Right lobe of liver (tissue), 6 donors: ENCODE measurements at regions not wholly inside any gene's neighbourhood (a gene's known extent, or its start where the extent isn't known, plus 50 kb on each side); places are given as distances from the start of the nearest gene placed in this dataset.

Experiments used
- ATAC-seq, 4 donors: fragments of 200-7000 bp; cut with Tn5 transposase; one replicate each; pipeline ENCODE4 v1.9.1; 2020; ENCODE audit warnings: mild to moderate bottlenecking in 4 of 4, moderate library complexity in 4 of 4
- DNase-seq, 3 donors: peaks; one replicate each; pipeline ENCODE4 v3.0.0-alpha.2; 2020
- H3K27ac ChIP-seq, 3 donors: fragments of 200-600 bp; one replicate each; pipeline ENCODE4 v1.8.0; 2022
- H3K27me3 ChIP-seq, 2 donors: fragments of 200-600 bp; one replicate each; pipeline ENCODE4 v1.8.0; 2022
- H3K36me3 ChIP-seq, 4 donors: fragments of 200-600 bp; sonication (generic) in 1 of 4; one replicate each; pipeline versions ENCODE4 v1.5.1 to v1.8.0; 2017 to 2022; ENCODE audit warnings: control low read depth in 1 of 4
- H3K4me1 ChIP-seq, 4 donors: fragments of 200-600 bp; sonication (generic) in 1 of 4; one replicate each; pipeline versions ENCODE4 v1.5.1 to v1.8.0; 2017 to 2022; ENCODE audit warnings: control low read depth in 1 of 4
- H3K4me3 ChIP-seq, 3 donors: fragments of 200-600 bp; one replicate each; pipeline ENCODE4 v1.8.0; 2022
- H3K9me3 ChIP-seq, 4 donors: fragments of 200-600 bp; sonication (generic) in 1 of 4; one replicate each; pipeline versions ENCODE4 v1.5.1 to v1.8.0; 2017 to 2022; ENCODE audit warnings: control low read depth in 1 of 4
- POLR2A ChIP-seq: fragments of 450-650 bp; IDR thresholded peaks from one replicate; pipeline ENCODE4 v1.6.1; 2017; ENCODE audit warnings: antibody characterized with exemption, mild to moderate bottlenecking
- WGBS: methylation state at CpG from one replicate; pipeline ENCODE4 v1.1.6; 2018; ENCODE audit warnings: low coverage, low lambda C conversion rate; ENCODE audit not compliant: insufficient coverage; ENCODE audit errors: missing lambda C conversion rate; 5-methylcytosine and 5-hydroxymethylcytosine counted together
- intact Hi-C, 2 donors: fragments of 100-400 bp; cut with DNase I; formaldehyde crosslinking; loops; one replicate each; pipeline versions ENCODE4 v1.11.2 to v1.14.1; 2022
- TF ChIP-seq, protein P1 (sequence below), 4 donors: fragments of 200-600 bp in 3 of 4; fragments of 450-650 bp in 1 of 4; IDR thresholded peaks; one replicate each; pipeline versions ENCODE4 v1.5.1 to v1.8.0; 2016 to 2022; ENCODE audit warnings: antibody characterized with exemption in 4 of 4, mild to moderate bottlenecking in 2 of 4
- donor health status: DM: no; HTN: yes; CAD: no.
- donor health status: DM: no; HTN: no; CAD: no.
- donor health status: DM: no; HTN: no; CAD: no.
- donor health status: DM: no; HTN: yes; CAD: no.
- donor health status: DM: no; HTN: yes; CAD: no.

DNA sequence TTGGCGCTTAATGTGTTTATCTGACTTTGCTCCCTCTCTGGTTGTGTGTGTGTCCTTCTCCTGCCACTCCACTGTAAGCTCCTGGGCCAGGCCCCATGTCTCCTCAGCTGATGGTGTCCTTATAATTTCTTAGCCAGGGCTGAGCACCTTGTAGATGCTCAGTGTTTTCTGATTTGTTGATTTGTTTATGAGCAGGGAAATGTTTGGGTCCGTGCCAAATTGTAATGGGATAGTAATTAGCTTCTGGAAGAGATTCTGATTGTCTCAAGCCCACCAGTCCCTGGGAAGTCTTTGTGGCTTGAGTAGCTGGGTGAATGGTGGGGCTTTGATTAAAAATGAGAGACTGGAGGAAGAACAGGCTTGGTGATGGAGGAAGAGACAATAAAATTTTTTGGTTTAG lies 270.5 kb downstream of the MYCN start:
- intact Hi-C loops: no loop called here
- Histone ChIP-seq H3K9me3 (no peaks in the 10 kb centered on the region), H3K36me3 (no peaks in the 10 kb centered on the region), H3K27me3 (no peaks in the 10 kb centered on the region), H3K27ac (no peak overlapping the region), H3K4me3 (no peak overlapping the region), H3K4me1 (no peaks in the 10 kb centered on the region)
- DNase-seq: no peak
- WGBS: 47% methylated on average over 2 of the region's 2 CpGs
- ATAC-seq: no peak
- TF ChIP-seq, protein P1, sequence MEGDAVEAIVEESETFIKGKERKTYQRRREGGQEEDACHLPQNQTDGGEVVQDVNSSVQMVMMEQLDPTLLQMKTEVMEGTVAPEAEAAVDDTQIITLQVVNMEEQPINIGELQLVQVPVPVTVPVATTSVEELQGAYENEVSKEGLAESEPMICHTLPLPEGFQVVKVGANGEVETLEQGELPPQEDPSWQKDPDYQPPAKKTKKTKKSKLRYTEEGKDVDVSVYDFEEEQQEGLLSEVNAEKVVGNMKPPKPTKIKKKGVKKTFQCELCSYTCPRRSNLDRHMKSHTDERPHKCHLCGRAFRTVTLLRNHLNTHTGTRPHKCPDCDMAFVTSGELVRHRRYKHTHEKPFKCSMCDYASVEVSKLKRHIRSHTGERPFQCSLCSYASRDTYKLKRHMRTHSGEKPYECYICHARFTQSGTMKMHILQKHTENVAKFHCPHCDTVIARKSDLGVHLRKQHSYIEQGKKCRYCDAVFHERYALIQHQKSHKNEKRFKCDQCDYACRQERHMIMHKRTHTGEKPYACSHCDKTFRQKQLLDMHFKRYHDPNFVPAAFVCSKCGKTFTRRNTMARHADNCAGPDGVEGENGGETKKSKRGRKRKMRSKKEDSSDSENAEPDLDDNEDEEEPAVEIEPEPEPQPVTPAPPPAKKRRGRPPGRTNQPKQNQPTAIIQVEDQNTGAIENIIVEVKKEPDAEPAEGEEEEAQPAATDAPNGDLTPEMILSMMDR (IDR thresholded peaks at IDR 0.05): no peak
- TF ChIP-seq POLR2A: no peak

DNA sequence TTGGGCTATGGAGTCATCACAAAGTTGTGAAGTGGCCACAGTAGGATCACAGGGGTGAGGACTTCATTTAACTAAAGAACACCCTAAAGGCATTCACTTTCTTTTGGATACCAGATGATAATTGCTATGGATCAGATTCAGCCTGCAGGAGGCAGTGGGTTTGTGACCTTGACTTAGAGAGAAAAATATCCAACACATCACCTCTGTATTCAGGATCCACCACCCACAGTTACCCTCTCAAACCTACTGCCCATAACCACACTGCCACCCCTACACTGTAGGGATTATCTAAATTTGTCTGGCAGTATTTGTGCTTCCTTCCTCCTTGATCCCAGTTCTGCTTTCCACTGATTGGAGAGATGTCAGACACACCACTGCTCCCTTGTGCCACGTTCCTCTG lies 269.4 kb downstream of the MYCN start:
- 28% methylated on average over 1 of the region's 1 CpG for WGBS
- H3K27ac ChIP-seq: no peak overlapping the region
- H3K4me3 ChIP-seq: no peak overlapping the region
- no peaks in the 10 kb centered on the region for H3K4me1 ChIP-seq
- intact Hi-C loops: no loop called here
- TF ChIP-seq, protein P1 (IDR thresholded peaks at IDR 0.05): no peak
- no peak for TF ChIP-seq POLR2A
- H3K27me3 ChIP-seq: no peaks in the 10 kb centered on the region
- no peaks in the 10 kb centered on the region for H3K9me3 ChIP-seq
- no peak for DNase-seq
- H3K36me3 ChIP-seq: no peaks in the 10 kb centered on the region
- ATAC-seq: no peak

DNA sequence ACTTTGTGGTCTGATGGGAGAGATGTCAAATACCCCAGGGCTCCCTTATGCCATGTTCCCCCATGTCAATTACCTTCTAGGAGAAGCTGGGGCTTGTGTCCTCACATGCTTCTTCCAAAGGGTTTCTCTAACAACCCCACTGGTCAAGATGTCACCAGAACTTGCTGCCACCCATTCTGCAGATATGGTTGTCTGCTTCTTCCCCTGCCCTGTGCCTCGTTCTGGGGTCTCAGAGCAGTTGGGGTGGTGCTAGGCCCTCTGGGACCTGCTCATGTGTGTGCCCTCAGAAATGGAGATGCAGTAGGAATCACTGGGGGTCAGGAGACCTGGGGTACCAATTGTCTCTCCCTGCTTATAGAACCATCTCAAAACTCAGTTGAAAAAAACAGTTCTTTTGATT lies 268.6 kb downstream of the MYCN start:
- intact Hi-C loops: no loop called here
- H3K4me3 ChIP-seq: no peak overlapping the region
- H3K9me3 ChIP-seq: no peaks in the 10 kb centered on the region
- TF ChIP-seq POLR2A: no peak
- TF ChIP-seq, protein P1 (IDR thresholded peaks at IDR 0.05): no peak
- no peaks in the 10 kb centered on the region for H3K27me3 ChIP-seq
- no peak for DNase-seq
- no peak for ATAC-seq
- H3K36me3 ChIP-seq: no peaks in the 10 kb centered on the region
- no peaks in the 10 kb centered on the region for H3K4me1 ChIP-seq
- no peak overlapping the region for H3K27ac ChIP-seq
- WGBS: 29% methylated on average over 1 of the region's 1 CpG

DNA sequence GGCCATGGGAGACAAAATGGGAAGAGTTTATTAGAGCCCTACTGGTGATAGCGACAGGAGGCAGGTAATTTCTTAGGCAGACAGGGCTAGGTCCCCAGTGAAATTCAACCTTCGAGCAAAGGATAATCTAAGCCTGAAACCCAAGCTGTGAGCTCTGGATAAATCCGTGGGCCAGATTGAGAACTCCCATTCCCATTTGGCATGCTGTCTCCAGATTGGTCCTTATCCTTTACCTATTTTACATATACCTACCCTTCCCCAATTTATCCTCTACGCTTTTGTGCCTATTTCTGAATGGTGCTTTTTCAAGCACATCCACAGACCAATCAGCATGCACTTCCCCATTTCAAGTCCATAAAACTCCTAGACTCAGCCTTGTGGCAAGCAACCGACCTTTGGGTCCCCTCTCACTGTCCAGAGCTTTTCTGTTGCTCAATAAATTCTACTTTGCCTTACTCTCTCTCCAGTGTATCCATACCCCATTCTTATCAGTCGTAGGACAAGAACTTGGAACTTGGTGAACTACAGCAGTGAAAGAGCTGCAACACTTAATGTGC lies 268.0 kb downstream of the MYCN start:
- intact Hi-C loops: no loop called here
- Histone ChIP-seq H3K4me3 (no peak overlapping the region), H3K4me1 (no peaks in the 10 kb centered on the region), H3K9me3 (no peaks in the 10 kb centered on the region), H3K36me3 (no peaks in the 10 kb centered on the region), H3K27ac (no peak overlapping the region), H3K27me3 (no peaks in the 10 kb centered on the region)
- no peak for DNase-seq
- ATAC-seq: no peak
- 59% methylated on average over 5 of the region's 6 CpGs for WGBS
- no peak for TF ChIP-seq POLR2A
- TF ChIP-seq, protein P1 (IDR thresholded peaks at IDR 0.05): no peak

DNA sequence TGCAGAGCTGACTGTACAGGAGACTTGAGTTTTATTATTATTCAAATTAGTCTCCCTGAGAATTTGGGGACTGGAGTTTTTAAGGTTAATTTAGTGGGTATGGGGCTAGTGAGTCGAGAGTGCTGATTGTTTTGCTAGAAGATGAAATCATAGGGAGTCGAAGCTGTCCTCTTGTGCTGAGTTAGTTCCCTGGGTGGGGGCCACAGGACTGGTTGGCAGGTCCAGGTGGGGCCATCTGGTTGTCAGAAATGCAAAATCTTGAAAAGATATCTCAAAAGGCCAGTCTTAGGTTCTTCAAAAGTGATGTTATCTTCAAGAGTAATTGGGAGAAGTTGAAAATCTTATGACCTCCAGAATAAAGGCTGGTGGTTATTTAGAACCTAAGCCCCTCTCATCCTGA lies 267.3 kb downstream of the MYCN start:
- TF ChIP-seq POLR2A: no peak
- TF ChIP-seq, protein P1 (IDR thresholded peaks at IDR 0.05): no peak
- intact Hi-C loops: no loop called here
- ATAC-seq: no peak
- Histone ChIP-seq H3K4me1 (no peaks in the 10 kb centered on the region), H3K9me3 (no peaks in the 10 kb centered on the region), H3K4me3 (no peak overlapping the region), H3K27ac (no peak overlapping the region), H3K27me3 (no peaks in the 10 kb centered on the region), H3K36me3 (no peaks in the 10 kb centered on the region)
- 37% methylated on average over 2 of the region's 2 CpGs for WGBS
- DNase-seq: no peak
